Left hindlimb (tissue), 1 donor: ENCODE measurements at regions not wholly inside any gene's neighbourhood (a gene's known extent, or its start where the extent isn't known, plus 50 kb on each side); places are given as distances from the start of the nearest gene placed in this dataset.
"Not testable (repeated sequence)": the region's sequence is repeated elsewhere in the genome, so short reads cannot be mapped to it uniquely, and the experiment has no call there.

Experiments used
- DNase-seq: peaks from one replicate; pipeline ENCODE4 v3.0.0-alpha.2; 2018

- DNase-seq, result no peak
These were observed 139.3 kb upstream of the ALDH1B1 start for GRCh38 chr9:38253200-38253599.

GRCh38 chr9:38251036-38251860 is 141.3 kb upstream of the ALDH1B1 start:
- no peak for DNase-seq

- DNase-seq, result no peak
These were observed 142.0 kb upstream of the ALDH1B1 start for GRCh38 chr9:38250279-38251035.

GRCh38 chr9:38249587-38250210 is 142.8 kb upstream of the ALDH1B1 start:
- DNase-seq, result no peak

GRCh38 chr9:38249049-38249448 is 143.5 kb upstream of the ALDH1B1 start:
- no peak for DNase-seq

- DNase-seq, result no peak
These were observed 145.7 kb upstream of the ALDH1B1 start for GRCh38 chr9:38246833-38247232.

GRCh38 chr9:38244971-38245370 is 147.5 kb upstream of the ALDH1B1 start:
- no peak for DNase-seq

- DNase-seq, result no peak
These were observed 148.5 kb upstream of the ALDH1B1 start for GRCh38 chr9:38243993-38244392.

- not testable (repeated sequence) for DNase-seq
These were observed 150.4 kb upstream of the ALDH1B1 start for GRCh38 chr9:38242151-38242550.

GRCh38 chr9:38240051-38240450 is 152.5 kb upstream of the ALDH1B1 start:
- no peak for DNase-seq

- no peak for DNase-seq
These were observed 157.3 kb upstream of the ALDH1B1 start for GRCh38 chr9:38235244-38235643.

- no peak for DNase-seq
These were observed 157.9 kb upstream of the ALDH1B1 start for GRCh38 chr9:38234479-38235170.

GRCh38 chr9:38233796-38234355 is 158.6 kb upstream of the ALDH1B1 start:
- DNase-seq, result no peak

- no peak for DNase-seq
These were observed 159.2 kb upstream of the ALDH1B1 start for GRCh38 chr9:38233343-38233742.

GRCh38 chr9:38232895-38233294 is 159.6 kb upstream of the ALDH1B1 start:
- no peak for DNase-seq

GRCh38 chr9:38229504-38230155 is 160.6 kb upstream of the SHB start:
- DNase-seq, result no peak

- no peak for DNase-seq
These were observed 160.1 kb upstream of the SHB start for GRCh38 chr9:38229104-38229500.

GRCh38 chr9:38228331-38229103 is 159.5 kb upstream of the SHB start:
- DNase-seq, result no peak

- DNase-seq, result no peak
These were observed 158.6 kb upstream of the SHB start for GRCh38 chr9:38227656-38228055.

GRCh38 chr9:38227061-38227540 is 158.1 kb upstream of the SHB start:
- DNase-seq, result peak; percentile 79

- no peak for DNase-seq
These were observed 157.5 kb upstream of the SHB start for GRCh38 chr9:38226491-38226951.
